Mesendoderm (in vitro differentiated cells): ENCODE measurements at regions not wholly inside any gene's neighbourhood (a gene's known extent, or its start where the extent isn't known, plus 50 kb on each side); places are given as distances from the start of the nearest gene placed in this dataset.
"Not testable (repeated sequence)": the region's sequence is repeated elsewhere in the genome, so short reads cannot be mapped to it uniquely, and the experiment has no call there.

ENCODE experiments used
- DNase-seq: peaks from one replicate; pipeline ENCODE4 v3.0.0; 2013
- H2AK5ac ChIP-seq: 2 replicates; pipeline ENCODE4 v1.6.1; 2013; ENCODE audit warnings: low read length, inconsistent platforms
- H2BK120ac ChIP-seq: 2 replicates; pipeline ENCODE4 v1.6.1; 2013; ENCODE audit warnings: low read depth, mild to moderate bottlenecking, low read length, moderate library complexity, mixed read lengths
- H2BK15ac ChIP-seq: replicated peaks from 2 replicates; pipeline ENCODE4 v1.6.1; 2013; ENCODE audit warnings: low read depth, mild to moderate bottlenecking, moderate library complexity
- H2BK5ac ChIP-seq: 2 replicates; pipeline ENCODE4 v1.6.1; 2013; ENCODE audit warnings: low read length, inconsistent platforms
- H3K18ac ChIP-seq: 2 replicates; pipeline ENCODE4 v1.6.1; 2013; ENCODE audit warnings: mild to moderate bottlenecking, low read length, mixed read lengths
- H3K23ac ChIP-seq: one replicate; pipeline ENCODE4 v1.6.1; 2013; ENCODE audit warnings: low read length
- H3K27ac ChIP-seq: 2 replicates; pipeline ENCODE4 v1.5.1; 2013; ENCODE audit warnings: low read depth, mild to moderate bottlenecking, inconsistent platforms, low read length, moderate library complexity
- H3K27me3 ChIP-seq: 2 replicates; pipeline ENCODE4 v1.6.1; 2013; ENCODE audit warnings: low read length, control low read depth, mild to moderate bottlenecking, inconsistent platforms; ENCODE audit not compliant: insufficient read depth, poor library complexity
- H3K36me3 ChIP-seq: 2 replicates; pipeline ENCODE4 v1.6.1; 2013; ENCODE audit warnings: low read length, inconsistent platforms; ENCODE audit not compliant: control insufficient read depth, insufficient read depth
- H3K4ac ChIP-seq: one replicate; pipeline ENCODE4 v1.6.1; 2013; ENCODE audit warnings: low read depth, mild to moderate bottlenecking, low read length, moderate library complexity
- H3K4me1 ChIP-seq: 2 replicates; pipeline ENCODE4 v1.6.1; 2013; ENCODE audit warnings: low read depth, low read length, inconsistent platforms; ENCODE audit not compliant: control insufficient read depth
- H3K4me2 ChIP-seq: 2 replicates; pipeline ENCODE4 v1.6.1; 2013; ENCODE audit warnings: low read length
- H3K4me3 ChIP-seq: 2 replicates; pipeline ENCODE4 v1.5.1; 2013; ENCODE audit warnings: mild to moderate bottlenecking, low read length
- H3K56ac ChIP-seq: one replicate; pipeline ENCODE4 v1.6.1; 2013; ENCODE audit warnings: low read length
- H3K79me1 ChIP-seq: 2 replicates; pipeline ENCODE4 v1.6.1; 2013; ENCODE audit warnings: low read length, inconsistent platforms
- H3K79me2 ChIP-seq: 2 replicates; pipeline ENCODE4 v1.6.1; 2013; ENCODE audit warnings: mild to moderate bottlenecking, low read length; ENCODE audit not compliant: control insufficient read depth, insufficient read depth
- H3K9ac ChIP-seq: 2 replicates; pipeline ENCODE4 v1.6.1; 2013; ENCODE audit warnings: low read length, inconsistent platforms
- H4K5ac ChIP-seq: one replicate; pipeline ENCODE4 v1.6.1; 2013; ENCODE audit warnings: low read length
- H4K8ac ChIP-seq: one replicate; pipeline ENCODE4 v1.6.1; 2013; ENCODE audit warnings: low read depth, mild to moderate bottlenecking, control low read depth, low read length, moderate library complexity
- WGBS: extraction: QIAGEN DNeasy Blood & Tissue Kit; methylation state at CpG from one replicate; pipeline ENCODE4 v1.1.7; 2013; ENCODE audit warnings: low lambda C conversion rate, missing lambda C conversion rate; ENCODE audit not compliant: insufficient coverage; ENCODE audit errors: extremely low coverage; 5-methylcytosine and 5-hydroxymethylcytosine counted together

GRCh38 chr14:105589926-105590185, 63.5 kb downstream of the TMEM121 start:
- H2BK120ac ChIP-seq, H4K5ac ChIP-seq, H3K27me3 ChIP-seq, H3K27ac ChIP-seq, H3K36me3 ChIP-seq, H3K4me1 ChIP-seq, H3K56ac ChIP-seq, H3K23ac ChIP-seq, H2BK15ac ChIP-seq, H3K4me3 ChIP-seq, H3K4ac ChIP-seq, H3K4me2 ChIP-seq, H2BK5ac ChIP-seq, H3K79me2 ChIP-seq, H2AK5ac ChIP-seq, H3K18ac ChIP-seq, DNase-seq, H3K9ac ChIP-seq, H3K79me1 ChIP-seq, H4K8ac ChIP-seq: not testable (repeated sequence)
- WGBS: no CpG with 5 or more reads among the region's 4 CpGs

GRCh38 chr14:105591052-105591451, 64.7 kb downstream of the TMEM121 start:
- Histone ChIP-seq H3K79me2 (no peaks in the 10 kb centered on the region), H3K4me2 (no peak overlapping the region), H3K79me1 (no peaks in the 10 kb centered on the region), H2BK15ac (no peak overlapping the region), H3K36me3 (no peaks in the 10 kb centered on the region), H3K18ac (no peak overlapping the region), H3K9ac (no peak overlapping the region), H3K27ac (no peak overlapping the region), H3K27me3 (no peaks in the 10 kb centered on the region), H3K4me1 (no peaks in the 10 kb centered on the region), H2BK120ac (no peak overlapping the region), H2BK5ac (no peak overlapping the region), H3K56ac (no peak overlapping the region), H4K8ac (no peak overlapping the region), H3K4ac (no peak overlapping the region), H3K23ac (no peak overlapping the region), H3K4me3 (no peak overlapping the region), H2AK5ac (no peak overlapping the region), H4K5ac (no peak overlapping the region)
- DNase-seq: no peak
- WGBS: no CpG with 5 or more reads among the region's 4 CpGs

- not testable (repeated sequence) for H3K4me3 ChIP-seq, H3K4me1 ChIP-seq, H3K4me2 ChIP-seq, H3K4ac ChIP-seq, H3K23ac ChIP-seq, H2BK5ac ChIP-seq, H3K36me3 ChIP-seq, H2BK15ac ChIP-seq, H3K56ac ChIP-seq, H3K9ac ChIP-seq, DNase-seq, H2BK120ac ChIP-seq, H3K79me1 ChIP-seq, H4K8ac ChIP-seq, H4K5ac ChIP-seq, H3K79me2 ChIP-seq, H3K27me3 ChIP-seq, H3K18ac ChIP-seq, H2AK5ac ChIP-seq, H3K27ac ChIP-seq
- no CpG with 5 or more reads among the region's 27 CpGs for WGBS
Observed at GRCh38 chr14:105591792-105592341, 65.5 kb downstream of the TMEM121 start.

GRCh38 chr14:105592646-105593045, 66.3 kb downstream of the TMEM121 start:
- not testable (repeated sequence) for H3K36me3 ChIP-seq, H2AK5ac ChIP-seq, H4K8ac ChIP-seq, H3K79me1 ChIP-seq, H3K23ac ChIP-seq, H2BK15ac ChIP-seq, H3K4me2 ChIP-seq, H4K5ac ChIP-seq, H3K4me1 ChIP-seq, H2BK5ac ChIP-seq, H3K79me2 ChIP-seq, H3K4ac ChIP-seq, H3K9ac ChIP-seq, H3K27ac ChIP-seq, H3K18ac ChIP-seq, H3K4me3 ChIP-seq, H3K27me3 ChIP-seq, H3K56ac ChIP-seq, DNase-seq, H2BK120ac ChIP-seq
- WGBS: no CpG with 5 or more reads among the region's 13 CpGs

- not testable (repeated sequence) for H3K36me3 ChIP-seq, H2BK15ac ChIP-seq, H3K79me1 ChIP-seq, H3K79me2 ChIP-seq, H3K27me3 ChIP-seq, H2BK5ac ChIP-seq, H3K4me2 ChIP-seq, H3K4me1 ChIP-seq, H4K5ac ChIP-seq, H3K56ac ChIP-seq, H3K23ac ChIP-seq, H3K27ac ChIP-seq, H4K8ac ChIP-seq, H2BK120ac ChIP-seq, H2AK5ac ChIP-seq, DNase-seq, H3K4me3 ChIP-seq, H3K18ac ChIP-seq, H3K4ac ChIP-seq, H3K9ac ChIP-seq
- no CpG with 5 or more reads among the region's 21 CpGs for WGBS
Observed at GRCh38 chr14:105595346-105595745, 69.0 kb downstream of the TMEM121 start.

- not testable (repeated sequence) for H3K56ac ChIP-seq, H2AK5ac ChIP-seq, H3K36me3 ChIP-seq, H3K27me3 ChIP-seq, H4K5ac ChIP-seq, H3K4me3 ChIP-seq, H3K4me2 ChIP-seq, H3K4me1 ChIP-seq, H3K27ac ChIP-seq, H2BK120ac ChIP-seq, H3K23ac ChIP-seq, DNase-seq, H2BK5ac ChIP-seq, H4K8ac ChIP-seq, H3K4ac ChIP-seq, H3K9ac ChIP-seq, H3K79me2 ChIP-seq, H3K79me1 ChIP-seq, H3K18ac ChIP-seq, H2BK15ac ChIP-seq
- no CpG with 5 or more reads among the region's 6 CpGs for WGBS
Observed at GRCh38 chr14:105596374-105596773, 70.0 kb downstream of the TMEM121 start.
